HUES6 (cell line): ENCODE measurements at regions not wholly inside any gene's neighbourhood (a gene's known extent, or its start where the extent isn't known, plus 50 kb on each side); places are given as distances from the start of the nearest gene placed in this dataset.
"Not testable (repeated sequence)": the region's sequence is repeated elsewhere in the genome, so short reads cannot be mapped to it uniquely, and the experiment has no call there.

Experiments
- H3K27ac ChIP-seq: 2 replicates; pipeline ENCODE4 v1.7.0; 2013; ENCODE audit warnings: low read depth, mild to moderate bottlenecking, low read length, inconsistent platforms
- H3K27me3 ChIP-seq: 2 replicates; pipeline ENCODE4 v1.6.1; 2013; ENCODE audit warnings: low read length; ENCODE audit not compliant: control insufficient read depth, insufficient read depth
- H3K36me3 ChIP-seq: 2 replicates; pipeline ENCODE4 v1.6.1; 2013; ENCODE audit warnings: low read length; ENCODE audit not compliant: control insufficient read depth, insufficient read depth
- H3K4me1 ChIP-seq: 2 replicates; pipeline ENCODE4 v1.6.1; 2013; ENCODE audit warnings: low read length; ENCODE audit not compliant: control insufficient read depth, insufficient read depth
- H3K4me3 ChIP-seq: 2 replicates; pipeline ENCODE4 v1.5.1; 2013; ENCODE audit warnings: low read depth, low read length
- H3K9ac ChIP-seq: one replicate; pipeline ENCODE4 v1.6.1; 2013; ENCODE audit warnings: mild to moderate bottlenecking, low read length
- H3K9me3 ChIP-seq: 2 replicates; pipeline ENCODE4 v1.6.1; 2013; ENCODE audit warnings: low read depth, low read length; ENCODE audit not compliant: control insufficient read depth, insufficient read depth

GRCh38 chr5:25536461-25536860 lies 891.7 kb upstream of the CDH10 start:
- not testable (repeated sequence) for H3K9ac ChIP-seq, H3K27me3 ChIP-seq, H3K27ac ChIP-seq, H3K36me3 ChIP-seq, H3K4me3 ChIP-seq, H3K4me1 ChIP-seq, H3K9me3 ChIP-seq

- no peaks in the 10 kb centered on the region for H3K27me3 ChIP-seq
- no peaks in the 10 kb centered on the region for H3K9me3 ChIP-seq
- no peak overlapping the region for H3K9ac ChIP-seq
- no peak overlapping the region for H3K27ac ChIP-seq
- no peaks in the 10 kb centered on the region for H3K36me3 ChIP-seq
- 0 out of 2 replicates have a peak, but pooled peaks cover 6% of the 10 kb centered on the region for H3K4me1 ChIP-seq
- H3K4me3 ChIP-seq: no peak overlapping the region
Measured at GRCh38 chr5:25516141-25516540, 871.4 kb upstream of the CDH10 start.

- H3K4me1 ChIP-seq: 0 out of 2 replicates have a peak, but pooled peaks cover 6% of the 10 kb centered on the region
- no peaks in the 10 kb centered on the region for H3K36me3 ChIP-seq
- no peak overlapping the region for H3K4me3 ChIP-seq
- H3K9ac ChIP-seq: no peak overlapping the region
- no peak overlapping the region for H3K27ac ChIP-seq
- H3K27me3 ChIP-seq: no peaks in the 10 kb centered on the region
- H3K9me3 ChIP-seq: peaks cover 3% of the 10 kb centered on the region; the same call in 1 of the 2 replicates
Measured at GRCh38 chr5:25515525-25515924, 870.7 kb upstream of the CDH10 start.

- H3K9ac ChIP-seq, H3K4me3 ChIP-seq, H3K9me3 ChIP-seq, H3K4me1 ChIP-seq, H3K36me3 ChIP-seq, H3K27ac ChIP-seq, H3K27me3 ChIP-seq: not testable (repeated sequence)
Measured at GRCh38 chr5:25510692-25511091, 865.9 kb upstream of the CDH10 start.

- H3K4me3 ChIP-seq, H3K27ac ChIP-seq, H3K36me3 ChIP-seq, H3K4me1 ChIP-seq, H3K9me3 ChIP-seq, H3K9ac ChIP-seq, H3K27me3 ChIP-seq: not testable (repeated sequence)
Measured at GRCh38 chr5:25508011-25508410, 863.2 kb upstream of the CDH10 start.

- no peak overlapping the region for H3K9ac ChIP-seq
- peaks cover 14% of the 10 kb centered on the region for H3K4me1 ChIP-seq
- H3K9me3 ChIP-seq: peaks cover 11% of the 10 kb centered on the region
- no peaks in the 10 kb centered on the region for H3K27me3 ChIP-seq
- peak overlapping the region; percentile 69; the same call in 1 of the 2 replicates for H3K27ac ChIP-seq
- no peak overlapping the region for H3K4me3 ChIP-seq
- H3K36me3 ChIP-seq: no peaks in the 10 kb centered on the region
Measured at GRCh38 chr5:25500635-25501034, 855.9 kb upstream of the CDH10 start.

GRCh38 chr5:25489834-25490538 lies 845.2 kb upstream of the CDH10 start:
- no peak overlapping the region for H3K4me3 ChIP-seq

GRCh38 chr5:25488119-25488518 lies 843.3 kb upstream of the CDH10 start:
- Histone ChIP-seq H3K9ac (no peak overlapping the region), H3K4me3 (no peak overlapping the region), H3K4me1 (no peaks in the 10 kb centered on the region), H3K36me3 (no peaks in the 10 kb centered on the region), H3K27ac (no peak overlapping the region), H3K9me3 (no peaks in the 10 kb centered on the region), H3K27me3 (no peaks in the 10 kb centered on the region)

More at GRCh38 chr5:25489834-25490538, 845.2 kb upstream of the CDH10 start:
- no peaks in the 10 kb centered on the region for H3K9me3 ChIP-seq
- no peaks in the 10 kb centered on the region for H3K36me3 ChIP-seq
- no peaks in the 10 kb centered on the region for H3K4me1 ChIP-seq
- no peak overlapping the region for H3K9ac ChIP-seq
- H3K27ac ChIP-seq: no peak overlapping the region
- H3K27me3 ChIP-seq: no peaks in the 10 kb centered on the region

- Histone ChIP-seq H3K36me3 (no peaks in the 10 kb centered on the region), H3K4me1 (0 out of 2 replicates have a peak, but pooled peaks cover 6% of the 10 kb centered on the region), H3K9ac (no peak overlapping the region), H3K27me3 (no peaks in the 10 kb centered on the region), H3K9me3 (no peaks in the 10 kb centered on the region), H3K27ac (no peak overlapping the region), H3K4me3 (no peak overlapping the region)
Measured at GRCh38 chr5:25484391-25484790, 839.6 kb upstream of the CDH10 start.

- H3K27ac ChIP-seq: no peak overlapping the region
- H3K9ac ChIP-seq: no peak overlapping the region
- no peak overlapping the region for H3K4me3 ChIP-seq
- no peaks in the 10 kb centered on the region for H3K36me3 ChIP-seq
- no peaks in the 10 kb centered on the region for H3K9me3 ChIP-seq
- 0 out of 2 replicates have a peak, but pooled peaks cover 6% of the 10 kb centered on the region for H3K4me1 ChIP-seq
- no peaks in the 10 kb centered on the region for H3K27me3 ChIP-seq
Measured at GRCh38 chr5:25481463-25481862, 836.7 kb upstream of the CDH10 start.

GRCh38 chr5:25459082-25459481 lies 814.3 kb upstream of the CDH10 start:
- Histone ChIP-seq H3K9ac (no peak overlapping the region), H3K9me3 (peaks cover 19% of the 10 kb centered on the region), H3K27me3 (no peaks in the 10 kb centered on the region), H3K4me3 (no peak overlapping the region), H3K36me3 (no peaks in the 10 kb centered on the region), H3K4me1 (peaks cover 5% of the 10 kb centered on the region; the same call in 1 of the 2 replicates), H3K27ac (no peak overlapping the region)
